BE2C (cell line): ENCODE measurements at regions not wholly inside any gene's neighbourhood (a gene's known extent, or its start where the extent isn't known, plus 50 kb on each side); places are given as distances from the start of the nearest gene placed in this dataset.
"Not testable (repeated sequence)": the region's sequence is repeated elsewhere in the genome, so short reads cannot be mapped to it uniquely, and the experiment has no call there.

ENCODE experiments used
- DNase-seq: peaks from one replicate; pipeline ENCODE4 v3.0.0-alpha.2; 2020
- H3K27me3 ChIP-seq: fragments of 250-450 bp; sonication (Bioruptor Pico); 2 replicates; pipeline ENCODE4 v1.5.1; 2020; ENCODE audit warnings: mild to moderate bottlenecking
- H3K36me3 ChIP-seq: fragments of 250-450 bp; sonication (Bioruptor Pico); 2 replicates; pipeline ENCODE4 v1.5.1; 2020; ENCODE audit warnings: mild to moderate bottlenecking
- H3K4me1 ChIP-seq: fragments of 250-450 bp; sonication (Bioruptor Pico); 2 replicates; pipeline ENCODE4 v1.5.1; 2020
- H3K4me3 ChIP-seq: 2 replicates; pipeline ENCODE4 v1.5.1; 2011; ENCODE audit warnings: low read depth, low read length
- H3K9me3 ChIP-seq: fragments of 250-450 bp; sonication (Bioruptor Pico); 2 replicates; pipeline ENCODE4 v1.5.1; 2020
- TF ChIP-seq, protein P1 (sequence below): IDR thresholded peaks from 2 replicates; pipeline ENCODE4 v1.5.1; 2012; ENCODE audit warnings: mild to moderate bottlenecking, low read depth, low read length

DNA sequence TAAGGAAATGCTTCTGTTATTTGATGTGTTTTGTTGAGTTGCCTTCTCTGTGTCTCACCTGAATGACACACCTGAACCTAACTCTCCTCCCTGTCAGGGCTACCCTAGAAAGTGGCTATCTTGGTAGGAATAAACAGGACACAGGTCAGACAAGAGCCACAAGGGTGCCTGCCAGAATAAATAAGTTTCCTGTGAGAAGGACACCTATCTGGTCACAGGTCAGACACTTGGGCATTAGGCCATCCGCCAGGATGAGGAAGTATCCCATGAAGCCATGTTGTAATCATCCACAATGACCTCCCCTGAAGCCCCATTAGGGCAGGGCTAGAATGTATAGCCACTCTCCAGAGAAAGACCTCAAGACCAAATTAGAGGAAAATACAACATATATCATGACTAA is 318.8 kb downstream of the ZNF674 start:
- Histone ChIP-seq H3K4me3 (no peak overlapping the region), H3K27me3 (no peaks in the 10 kb centered on the region), H3K4me1 (no peaks in the 10 kb centered on the region), H3K9me3 (no peaks in the 10 kb centered on the region), H3K36me3 (no peaks in the 10 kb centered on the region)
- TF ChIP-seq, protein P1, sequence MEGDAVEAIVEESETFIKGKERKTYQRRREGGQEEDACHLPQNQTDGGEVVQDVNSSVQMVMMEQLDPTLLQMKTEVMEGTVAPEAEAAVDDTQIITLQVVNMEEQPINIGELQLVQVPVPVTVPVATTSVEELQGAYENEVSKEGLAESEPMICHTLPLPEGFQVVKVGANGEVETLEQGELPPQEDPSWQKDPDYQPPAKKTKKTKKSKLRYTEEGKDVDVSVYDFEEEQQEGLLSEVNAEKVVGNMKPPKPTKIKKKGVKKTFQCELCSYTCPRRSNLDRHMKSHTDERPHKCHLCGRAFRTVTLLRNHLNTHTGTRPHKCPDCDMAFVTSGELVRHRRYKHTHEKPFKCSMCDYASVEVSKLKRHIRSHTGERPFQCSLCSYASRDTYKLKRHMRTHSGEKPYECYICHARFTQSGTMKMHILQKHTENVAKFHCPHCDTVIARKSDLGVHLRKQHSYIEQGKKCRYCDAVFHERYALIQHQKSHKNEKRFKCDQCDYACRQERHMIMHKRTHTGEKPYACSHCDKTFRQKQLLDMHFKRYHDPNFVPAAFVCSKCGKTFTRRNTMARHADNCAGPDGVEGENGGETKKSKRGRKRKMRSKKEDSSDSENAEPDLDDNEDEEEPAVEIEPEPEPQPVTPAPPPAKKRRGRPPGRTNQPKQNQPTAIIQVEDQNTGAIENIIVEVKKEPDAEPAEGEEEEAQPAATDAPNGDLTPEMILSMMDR, result no peak
- DNase-seq, result no peak

DNA sequence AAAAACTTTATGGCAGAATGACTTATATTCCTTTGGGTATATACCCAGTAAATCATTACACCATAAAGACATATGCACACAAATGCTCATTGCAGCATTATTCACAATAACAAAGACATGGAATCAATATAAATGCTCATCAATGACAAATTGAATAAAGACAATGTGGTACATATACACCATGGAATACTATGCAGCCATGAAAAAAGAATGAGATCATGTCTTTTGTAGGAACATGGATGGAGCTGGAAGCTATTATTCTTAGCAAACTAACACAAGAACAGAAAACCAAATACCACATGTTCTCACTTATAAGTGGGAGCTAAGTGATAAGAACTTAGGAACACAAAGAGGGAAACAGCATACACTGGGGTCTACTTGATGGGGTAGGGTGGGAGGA is 321.7 kb downstream of the ZNF674 start:
- H3K36me3 ChIP-seq, DNase-seq, H3K4me3 ChIP-seq, H3K27me3 ChIP-seq, H3K9me3 ChIP-seq, H3K4me1 ChIP-seq: not testable (repeated sequence)

DNA sequence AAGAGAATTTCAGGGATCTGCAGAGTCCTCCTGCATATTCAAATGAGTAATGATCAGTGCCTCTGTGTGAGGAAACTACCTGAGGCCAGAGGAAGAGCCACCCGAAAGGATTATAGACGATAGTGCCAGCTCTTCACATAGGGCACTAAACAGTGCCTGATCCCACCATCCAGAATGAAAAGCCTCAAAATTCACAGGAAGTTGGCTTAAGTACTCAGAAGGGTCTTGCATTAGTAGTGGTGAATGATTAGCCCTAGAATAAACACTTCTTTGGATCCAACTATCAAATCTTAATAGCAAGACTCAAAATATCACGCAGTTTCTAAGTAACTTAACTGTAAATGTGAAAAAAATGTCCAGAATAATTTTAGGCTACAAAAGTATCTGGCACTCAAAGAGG is 324.4 kb downstream of the ZNF674 start:
- Histone ChIP-seq H3K4me1 (no peaks in the 10 kb centered on the region), H3K9me3 (no peaks in the 10 kb centered on the region), H3K36me3 (no peaks in the 10 kb centered on the region), H3K27me3 (no peaks in the 10 kb centered on the region), H3K4me3 (no peak overlapping the region)
- TF ChIP-seq, protein P1, result no peak
- no peak for DNase-seq

DNA sequence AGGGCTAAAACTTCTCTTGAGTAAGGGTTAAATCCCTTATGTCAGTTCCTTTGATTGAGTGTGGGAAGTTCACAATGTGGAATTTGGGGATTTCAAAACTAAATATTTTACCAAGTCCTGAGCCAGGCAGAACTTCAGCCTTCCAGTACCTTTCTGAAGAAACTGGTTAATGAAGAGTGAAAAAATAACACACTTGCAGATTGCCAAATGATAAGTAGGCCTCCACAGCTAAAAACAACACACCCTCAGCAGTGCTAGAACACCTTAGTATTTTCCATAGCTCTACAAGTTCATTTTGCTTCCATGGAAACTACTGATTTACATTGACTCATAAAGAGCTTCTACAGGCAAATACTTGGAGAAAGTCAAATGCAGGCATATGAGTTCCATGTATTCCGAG is 326.8 kb downstream of the ZNF674 start:
- Histone ChIP-seq H3K9me3 (no peaks in the 10 kb centered on the region), H3K4me3 (no peak overlapping the region), H3K36me3 (no peaks in the 10 kb centered on the region), H3K27me3 (no peaks in the 10 kb centered on the region), H3K4me1 (no peaks in the 10 kb centered on the region)
- DNase-seq, result no peak
- TF ChIP-seq, protein P1, result no peak

DNA sequence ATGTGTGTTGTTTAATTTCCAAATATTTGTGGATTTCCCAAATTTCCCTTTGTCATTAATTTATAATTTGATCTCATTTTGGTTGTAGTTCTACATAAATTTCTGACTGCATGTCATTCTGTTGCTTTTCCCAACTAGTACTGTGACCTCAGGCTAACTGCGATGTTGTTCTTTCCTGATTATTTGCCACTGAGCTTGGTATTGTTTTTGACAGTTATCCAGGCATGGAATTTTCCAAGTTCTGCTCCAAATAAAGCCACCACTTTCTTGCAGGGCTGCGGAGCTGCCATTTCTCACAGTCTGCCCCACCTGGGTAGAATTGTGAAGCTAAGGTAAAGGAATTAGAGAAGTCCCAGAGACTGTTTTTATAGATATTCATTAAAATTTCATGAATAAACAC is 328.8 kb downstream of the ZNF674 start:
- Histone ChIP-seq H3K4me3 (no peak overlapping the region), H3K4me1 (no peaks in the 10 kb centered on the region), H3K36me3 (no peaks in the 10 kb centered on the region), H3K9me3 (no peaks in the 10 kb centered on the region), H3K27me3 (no peaks in the 10 kb centered on the region)
- TF ChIP-seq, protein P1, result no peak
- no peak for DNase-seq

DNA sequence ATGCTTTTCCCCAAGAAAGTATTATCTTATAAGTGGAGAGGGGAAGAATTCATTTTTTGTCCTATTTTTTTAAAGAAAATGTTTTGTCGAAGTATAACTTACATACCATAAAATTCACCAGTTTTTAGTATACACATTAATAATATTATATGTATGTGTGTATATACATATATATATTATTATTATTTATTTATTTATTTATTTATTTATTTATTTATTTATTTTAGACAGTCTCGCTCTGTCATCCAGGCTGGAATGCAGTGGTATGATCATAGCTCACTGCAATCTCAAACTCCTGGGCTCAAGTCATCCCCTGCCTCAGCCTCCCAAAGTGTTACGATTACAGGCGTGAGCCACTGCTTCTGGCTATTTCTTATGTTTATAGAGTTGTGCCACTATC is 334.1 kb downstream of the ZNF674 start:
- DNase-seq, result no peak
- Histone ChIP-seq H3K27me3 (no peaks in the 10 kb centered on the region), H3K36me3 (no peaks in the 10 kb centered on the region), H3K4me1 (no peaks in the 10 kb centered on the region), H3K9me3 (no peaks in the 10 kb centered on the region), H3K4me3 (no peak overlapping the region)
- TF ChIP-seq, protein P1, result no peak

DNA sequence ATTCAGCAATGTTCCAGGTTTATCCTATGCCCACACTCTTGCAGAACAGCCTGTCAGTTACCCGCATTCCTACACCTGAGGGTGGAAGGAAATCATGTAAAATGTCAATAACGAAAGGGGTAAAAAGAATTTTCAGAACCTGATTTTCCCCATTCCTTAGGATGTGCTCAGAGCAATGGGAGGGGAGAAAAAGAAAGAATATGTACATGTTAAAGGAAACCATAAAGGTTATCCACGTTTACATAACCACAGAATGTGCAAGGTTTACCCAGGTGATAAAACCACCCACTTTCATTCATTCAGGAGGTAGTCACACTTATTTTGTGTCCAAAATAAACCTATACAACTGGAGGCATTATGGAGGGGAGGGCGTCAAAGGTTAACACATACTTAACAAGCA is 335.5 kb downstream of the ZNF674 start:
- H3K9me3 ChIP-seq, result no peaks in the 10 kb centered on the region
- H3K4me1 ChIP-seq, result no peaks in the 10 kb centered on the region
- DNase-seq, result no peak
- H3K36me3 ChIP-seq, result no peaks in the 10 kb centered on the region
- TF ChIP-seq, protein P1, result no peak
- no peak overlapping the region for H3K4me3 ChIP-seq
- no peaks in the 10 kb centered on the region for H3K27me3 ChIP-seq
